ENCODE measurements at regions not wholly inside any gene's neighbourhood (a gene's known extent, or its start where the extent isn't known, plus 50 kb on each side); places are given as distances from the start of the nearest gene placed in this dataset.

DNA sequence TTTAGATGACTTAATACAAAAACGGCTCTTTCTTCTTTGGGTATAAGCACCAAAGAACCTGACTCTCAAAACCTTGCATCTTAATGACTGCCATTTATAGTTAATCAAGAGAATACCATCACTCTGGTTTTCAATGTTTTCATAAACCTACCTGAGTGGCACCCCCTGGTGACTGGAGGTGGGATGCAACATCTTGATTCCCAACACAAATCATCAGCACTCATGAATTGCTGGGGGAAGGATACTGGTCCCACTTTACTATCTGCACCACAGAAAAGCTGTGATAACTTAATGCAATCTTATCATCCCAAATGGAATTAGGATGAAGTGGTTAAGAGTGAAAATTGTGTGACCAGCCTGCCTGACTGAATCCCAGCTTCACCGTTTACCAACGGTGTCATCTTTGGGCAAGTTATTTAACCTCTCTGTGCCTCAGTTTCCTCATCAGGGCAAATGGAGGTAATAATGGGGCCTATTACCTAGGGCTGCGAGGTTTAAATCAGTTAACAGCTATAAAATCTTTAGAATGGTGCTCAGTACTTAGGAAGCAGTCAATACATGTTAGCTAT is 366.4 kb downstream of the KLF12 start:
- no peaks in the 10 kb centered on the region for H3K27me3 ChIP-seq (replicated peaks in 1 of 2; ENCODE audit: control insufficient read depth in 2 of 2, extremely low read depth in 1 of 2, insufficient read depth in 2 of 2, low read length in 1 of 2)
- peaks cover 38 to 54% of the 10 kb centered on the region in 2 experiments for H3K4me1 ChIP-seq (ENCODE audit: control insufficient read depth in 1 of 2, extremely low read depth in 1 of 2, insufficient read depth in 2 of 2, low read length in 2 of 2)
- DNase-seq (peak in 26 of 35 experiments; percentile 10 to 57 (median 31)), ATAC-seq (replicated peaks in 1 of 4) (no peak)
- Mint-ChIP-seq H3K4me3 (peak overlapping the region in 2 of 3 donors; percentile 18 to 82), H3K4me1 (peaks cover 81 to 88% (median 82%) of the 10 kb centered on the region in 3 donors), H3K27ac (peak overlapping the region; percentile 96), H3K36me3 (peaks cover 39% of the 10 kb centered on the region), H3K27me3 (no peaks in the 10 kb centered on the region), H3K9me3 (peaks cover 3 to 10% (median 3%) of the 10 kb centered on the region in 3 donors)
- H3K4me3 ChIP-seq (ENCODE audit: control insufficient read depth in 1 of 2, extremely low read depth in 1 of 2, low read length in 1 of 2): no peak overlapping the region
- peak overlapping the region; percentile 87 for H3K27ac ChIP-seq (ENCODE audit: low read length)
- no peaks in the 10 kb centered on the region for H3K9me3 ChIP-seq
- 70% methylated on average over 2 of the region's 4 CpGs for WGBS (ENCODE audit: insufficient coverage)
- H3K36me3 ChIP-seq (ENCODE audit: control insufficient read depth in 2 of 2, extremely low read depth in 1 of 2, insufficient read depth in 1 of 2, low read length in 1 of 2): peaks cover 0 to 9% of the 10 kb centered on the region in 2 donors
- CTCF ChIA-PET: interaction anchor here (0.6 to 3.7 kb wide), 13 partner anchors 8 to 1077 kb away, joined by 3 to 21 read pairs (median 4); no protein-coding TSS in a partner anchor
- POLR2A ChIA-PET: interaction anchor here (0.6 to 0.9 kb wide), 3 partner anchors 17 to 107 kb away, joined by 5 to 6 read pairs (median 5); no protein-coding TSS in a partner anchor

- DNase-seq (peak in 11 of 35 experiments; percentile 3 to 50 (median 10)), ATAC-seq (replicated peaks in 1 of 4) (peak in 1 of 4 experiments; percentile 24)
- peaks cover 39% of the 10 kb centered on the region for H3K36me3 Mint-ChIP-seq
- peaks cover 2 to 10% (median 3%) of the 10 kb centered on the region in 3 donors for H3K9me3 Mint-ChIP-seq
- peak overlapping the region; percentile 96 for H3K27ac Mint-ChIP-seq
- no peaks in the 10 kb centered on the region for H3K27me3 ChIP-seq (replicated peaks in 1 of 2; ENCODE audit: control insufficient read depth in 2 of 2, extremely low read depth in 1 of 2, insufficient read depth in 2 of 2, low read length in 1 of 2)
- H3K4me1 ChIP-seq (ENCODE audit: control insufficient read depth in 1 of 2, extremely low read depth in 1 of 2, insufficient read depth in 2 of 2, low read length in 2 of 2): peaks cover 38 to 56% of the 10 kb centered on the region in 2 experiments
- peak overlapping the region in 2 of 3 donors; percentile 18 to 82 for H3K4me3 Mint-ChIP-seq
- H3K27me3 Mint-ChIP-seq: no peaks in the 10 kb centered on the region
- ChIA-PET POLR2A (interaction anchor here (0.6 kb wide), 2 partner anchors 69 to 108 kb away, joined by 5 read pairs; no protein-coding TSS in a partner anchor), CTCF (interaction anchor here (0.6 to 3.7 kb wide), 12 partner anchors 9 to 1076 kb away, joined by 3 to 21 read pairs (median 7); no protein-coding TSS in a partner anchor)
- H3K27ac ChIP-seq (ENCODE audit: low read length): peak overlapping the region; percentile 87
- H3K9me3 ChIP-seq: no peaks in the 10 kb centered on the region
- H3K4me3 ChIP-seq (ENCODE audit: control insufficient read depth in 1 of 2, extremely low read depth in 1 of 2, low read length in 1 of 2): no peak overlapping the region
- peaks cover 0 to 11% of the 10 kb centered on the region in 2 donors for H3K36me3 ChIP-seq (ENCODE audit: control insufficient read depth in 2 of 2, extremely low read depth in 1 of 2, insufficient read depth in 1 of 2, low read length in 1 of 2)
- peaks cover 81 to 88% (median 82%) of the 10 kb centered on the region in 3 donors for H3K4me1 Mint-ChIP-seq
- WGBS (ENCODE audit: insufficient coverage): 0% methylated on average over 1 of the region's 3 CpGs
Measured at GRCh38 chr13:73767191-73767741, 366.9 kb downstream of the KLF12 start.

DNA sequence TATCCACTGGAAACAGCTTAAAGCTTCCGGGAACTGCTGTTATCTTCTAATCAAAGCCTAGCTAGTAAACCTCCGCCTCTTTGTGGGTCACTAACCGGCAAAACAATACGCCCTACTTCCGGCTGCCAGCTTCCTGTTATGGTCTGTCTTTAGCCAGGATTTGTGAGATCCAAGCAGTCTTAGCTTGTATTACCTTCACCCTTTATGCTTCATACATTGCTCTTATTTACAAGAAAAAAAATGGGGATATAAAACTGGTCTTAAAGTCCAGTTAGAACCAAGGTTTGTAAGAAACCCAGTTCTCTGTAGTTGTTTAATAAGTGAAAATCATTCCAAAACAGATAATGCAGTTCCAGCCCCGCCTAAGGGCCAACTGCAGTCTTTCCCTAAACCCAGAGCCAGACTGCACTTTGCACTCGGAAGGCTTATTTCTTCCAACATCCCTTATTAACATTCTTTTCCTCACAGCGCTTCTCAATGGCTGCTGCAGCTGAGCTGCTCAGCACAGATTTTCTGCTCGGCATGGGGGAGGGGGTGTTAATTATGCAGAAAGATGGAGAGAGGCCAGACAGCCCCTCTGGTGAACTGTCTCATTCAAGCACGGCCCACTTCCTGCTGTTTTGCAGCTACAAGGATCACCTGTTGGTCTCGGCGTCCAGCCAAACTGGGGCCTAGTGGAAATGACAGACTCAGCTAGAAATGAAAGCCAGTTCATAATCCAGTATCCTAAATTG is 368.4 kb downstream of the KLF12 start:
- ChIA-PET CTCF (interaction anchor here (0.7 to 3.7 kb wide), 7 partner anchors 8 to 1561 kb away, joined by 3 to 21 read pairs (median 5); no protein-coding TSS in a partner anchor), POLR2A (interaction anchor here (0.6 to 1.1 kb wide), 5 partner anchors 19 to 255 kb away, joined by 3 to 4 read pairs (median 3); no protein-coding TSS in a partner anchor)
- ATAC-seq (replicated peaks in 1 of 4) (peak; percentile 88 to 92 (median 88)), DNase-seq (peak; percentile 65 to 93 (median 87))
- Histone ChIP-seq H3K36me3 (ENCODE audit: control insufficient read depth in 2 of 2, extremely low read depth in 1 of 2, insufficient read depth in 1 of 2, low read length in 1 of 2) (peaks cover 0 to 12% of the 10 kb centered on the region in 2 donors), H3K4me1 (ENCODE audit: control insufficient read depth in 1 of 2, extremely low read depth in 1 of 2, insufficient read depth in 2 of 2, low read length in 2 of 2) (peaks cover 38 to 56% of the 10 kb centered on the region in 2 experiments), H3K9me3 (no peaks in the 10 kb centered on the region), H3K27me3 (replicated peaks in 1 of 2; ENCODE audit: control insufficient read depth in 2 of 2, extremely low read depth in 1 of 2, insufficient read depth in 2 of 2, low read length in 1 of 2) (no peaks in the 10 kb centered on the region), H3K27ac (ENCODE audit: low read length) (peak overlapping the region; percentile 87), H3K4me3 (ENCODE audit: control insufficient read depth in 1 of 2, extremely low read depth in 1 of 2, low read length in 1 of 2) (peak overlapping the region; percentile 33 to 44)
- peak overlapping the region; percentile 96 for H3K27ac Mint-ChIP-seq
- 3% methylated on average over 5 of the region's 12 CpGs for WGBS (ENCODE audit: insufficient coverage)
- H3K36me3 Mint-ChIP-seq: peaks cover 41% of the 10 kb centered on the region
- no peaks in the 10 kb centered on the region for H3K27me3 Mint-ChIP-seq
- peaks cover 0 to 6% (median under 1%) of the 10 kb centered on the region in 3 donors for H3K9me3 Mint-ChIP-seq
- H3K4me1 Mint-ChIP-seq: peaks cover 85 to 86% (median 86%) of the 10 kb centered on the region in 3 donors
- peak overlapping the region; percentile 77 to 82 (median 78) for H3K4me3 Mint-ChIP-seq

GRCh38 chr13:73759434-73759833 is 374.8 kb downstream of the KLF12 start:
- H3K4me3 ChIP-seq (ENCODE audit: control insufficient read depth in 1 of 2, extremely low read depth in 1 of 2, low read length in 1 of 2): no peak overlapping the region
- Mint-ChIP-seq H3K27ac (peak overlapping the region; percentile 85 to 96), H3K4me3 (no peak overlapping the region), H3K36me3 (peaks cover 38% of the 10 kb centered on the region), H3K9me3 (no peaks in the 10 kb centered on the region), H3K4me1 (peaks cover 81 to 89% (median 83%) of the 10 kb centered on the region in 3 donors), H3K27me3 (no peaks in the 10 kb centered on the region)
- ATAC-seq (replicated peaks in 1 of 4): no peak
- H3K36me3 ChIP-seq (ENCODE audit: control insufficient read depth in 2 of 2, extremely low read depth in 1 of 2, insufficient read depth in 1 of 2, low read length in 1 of 2): peaks cover 0 to 16% of the 10 kb centered on the region in 2 donors
- no peaks in the 10 kb centered on the region for H3K9me3 ChIP-seq
- no peak overlapping the region for H3K27ac ChIP-seq (ENCODE audit: low read length)
- DNase-seq: no peak
- H3K27me3 ChIP-seq (replicated peaks in 1 of 2; ENCODE audit: control insufficient read depth in 2 of 2, extremely low read depth in 1 of 2, insufficient read depth in 2 of 2, low read length in 1 of 2): no peaks in the 10 kb centered on the region
- 93% methylated on average over 3 of the region's 5 CpGs for WGBS (ENCODE audit: insufficient coverage)
- H3K4me1 ChIP-seq (ENCODE audit: control insufficient read depth in 1 of 2, extremely low read depth in 1 of 2, insufficient read depth in 2 of 2, low read length in 2 of 2): peaks cover 9 to 21% of the 10 kb centered on the region in 2 experiments
- ChIA-PET POLR2A (no interaction called here), CTCF (interaction anchor here (0.5 to 2.5 kb wide), 3 partner anchors 8 to 527 kb away, joined by 3 to 10 read pairs (median 5); no protein-coding TSS in a partner anchor)

DNA sequence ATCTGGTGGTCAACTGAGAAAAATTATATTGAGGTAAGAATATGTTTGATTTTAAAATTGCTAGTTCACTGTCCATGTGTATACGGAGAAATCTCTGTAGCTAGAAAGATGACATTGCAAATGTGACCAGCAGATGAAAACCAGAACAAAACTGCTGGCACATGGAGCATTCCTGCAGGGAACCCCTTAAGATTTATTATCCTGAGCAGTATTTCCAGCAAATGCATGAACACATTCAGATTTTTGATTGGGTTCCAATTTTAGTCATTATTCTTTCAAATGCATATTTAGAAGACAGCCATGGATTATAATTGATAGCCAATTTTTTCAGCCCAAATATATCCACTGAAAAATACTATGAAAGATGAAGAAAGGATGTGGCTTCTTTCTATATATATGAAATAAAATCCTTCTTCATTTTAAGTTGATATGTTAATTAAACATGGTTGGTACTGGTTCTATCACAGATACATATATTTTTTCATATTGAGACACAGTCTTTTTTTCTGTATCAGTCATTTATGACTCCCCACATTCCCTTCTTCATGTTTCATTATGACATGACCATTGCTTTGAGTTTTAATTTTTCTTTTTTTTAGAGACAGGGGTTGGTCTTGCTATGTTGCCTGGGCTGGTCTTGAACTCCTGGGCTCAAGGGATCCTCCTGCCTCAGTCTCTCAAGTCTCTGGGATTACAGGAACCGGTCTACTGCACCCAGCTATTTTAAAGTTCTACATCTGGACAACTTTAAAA is 376.5 kb downstream of the KLF12 start:
- peaks cover 7 to 9% of the 10 kb centered on the region in 2 experiments for H3K4me1 ChIP-seq (ENCODE audit: control insufficient read depth in 1 of 2, extremely low read depth in 1 of 2, insufficient read depth in 2 of 2, low read length in 2 of 2)
- Mint-ChIP-seq H3K4me1 (peaks cover 71 to 79% (median 71%) of the 10 kb centered on the region in 3 donors), H3K9me3 (no peaks in the 10 kb centered on the region), H3K4me3 (no peak overlapping the region), H3K36me3 (peaks cover 31% of the 10 kb centered on the region), H3K27ac (peak overlapping the region; percentile 94 to 96), H3K27me3 (no peaks in the 10 kb centered on the region)
- no peaks in the 10 kb centered on the region for H3K27me3 ChIP-seq (replicated peaks in 1 of 2; ENCODE audit: control insufficient read depth in 2 of 2, extremely low read depth in 1 of 2, insufficient read depth in 2 of 2, low read length in 1 of 2)
- DNase-seq (no peak), ATAC-seq (replicated peaks in 1 of 4) (no peak)
- POLR2A ChIA-PET: no interaction called here
- peaks cover 0 to 13% of the 10 kb centered on the region in 2 donors for H3K36me3 ChIP-seq (ENCODE audit: control insufficient read depth in 2 of 2, extremely low read depth in 1 of 2, insufficient read depth in 1 of 2, low read length in 1 of 2)
- WGBS (ENCODE audit: insufficient coverage): 100% methylated on average over 1 of the region's 2 CpGs
- H3K9me3 ChIP-seq: no peaks in the 10 kb centered on the region
- CTCF ChIA-PET: interaction anchor here (0.6 to 2.5 kb wide), 11 partner anchors 8 to 529 kb away, joined by 3 to 18 read pairs (median 4); no protein-coding TSS in a partner anchor
- peak overlapping the region; percentile 17 for H3K27ac ChIP-seq (ENCODE audit: low read length)
- H3K4me3 ChIP-seq (ENCODE audit: control insufficient read depth in 1 of 2, extremely low read depth in 1 of 2, low read length in 1 of 2): no peak overlapping the region

Measured in T-cell (primary cell).